ENCODE measurements at regions not wholly inside any gene's neighbourhood (a gene's known extent, or its start where the extent isn't known, plus 50 kb on each side); places are given as distances from the start of the nearest gene placed in this dataset.

GRCh38 chr1:238767321-238767720, 619.0 kb upstream of the CHRM3 start:
- TF ChIP-seq CTCF (IDR thresholded peaks at IDR 0.05) (no peak), POLR2AphosphoS5 (IDR thresholded peaks at IDR 0.05) (no peak), EP300 (IDR thresholded peaks at IDR 0.05) (no peak), POLR2A (IDR thresholded peaks at IDR 0.05) (no peak)

All from sigmoid colon (tissue), 4 donors.